H1 (cell line): ENCODE measurements at regions not wholly inside any gene's neighbourhood (a gene's known extent, or its start where the extent isn't known, plus 50 kb on each side); places are given as distances from the start of the nearest gene placed in this dataset.

Experiments
- CTCF ChIA-PET: fragments of 300-600 bp; sonication (Branson Sonifier 250); formaldehyde crosslinking; loops from one replicate; lab custom pipeline; 2021; ENCODE audit not compliant: partially characterized antibody; lab: Charles Lee
- POLR2A ChIA-PET: fragments of 300-600 bp; sonication (Branson Sonifier 250); formaldehyde crosslinking; loops from one replicate; lab custom pipeline; 2021; ENCODE audit warnings: inconsistent platforms; ENCODE audit not compliant: partially characterized antibody; lab: Charles Lee
- DNase-seq, 2 experiments: peaks; one replicate each; pipeline versions ENCODE4 v3.0.0 to v3.0.0-alpha.2; 2010 to 2022; ENCODE audit warnings: low spot score in 2 of 2, low read depth in 1 of 2, mixed read lengths in 1 of 2
- FAIRE-seq: peaks from 2 replicates; lab custom pipeline; 2011; peaks lifted over from hg19 to GRCh38; lab: Jason Lieb, UNC
- H2AFZ ChIP-seq: 2 replicates; pipeline ENCODE4 v1.8.1; 2012; ENCODE audit warnings: low read length, inconsistent platforms
- H2AK5ac ChIP-seq: 2 replicates; pipeline ENCODE4 v1.6.1; 2013; ENCODE audit warnings: low read depth, low read length
- H2BK120ac ChIP-seq: replicated peaks from 2 replicates; pipeline ENCODE3; 2013; ENCODE audit warnings: low read depth, low read length, inconsistent platforms
- H2BK12ac ChIP-seq: 2 replicates; pipeline ENCODE4 v1.6.1; 2013; ENCODE audit warnings: low read depth, low read length
- H2BK15ac ChIP-seq: 2 replicates; pipeline ENCODE4 v1.6.1; 2013; ENCODE audit warnings: low read length
- H2BK20ac ChIP-seq: 2 replicates; pipeline ENCODE4 v1.6.1; 2013; ENCODE audit warnings: low read length
- H2BK5ac ChIP-seq: 2 replicates; pipeline ENCODE4 v1.6.1; 2013; ENCODE audit warnings: low read depth, low read length
- H3K14ac ChIP-seq: 2 replicates; pipeline ENCODE4 v1.6.1; 2013; ENCODE audit warnings: inconsistent platforms; ENCODE audit not compliant: insufficient read length
- H3K18ac ChIP-seq: 2 replicates; pipeline ENCODE4 v1.6.1; 2013; ENCODE audit warnings: low read length; ENCODE audit errors: extremely low read depth
- H3K23ac ChIP-seq: 2 replicates; pipeline ENCODE4 v1.6.1; 2013; ENCODE audit warnings: inconsistent platforms; ENCODE audit not compliant: insufficient read length
- H3K23me2 ChIP-seq: 2 replicates; pipeline ENCODE4 v1.6.1; 2013; ENCODE audit warnings: low read depth, low read length
- H3K27ac ChIP-seq: 2 replicates; pipeline ENCODE4 v1.6.1; 2011; ENCODE audit warnings: low read depth, low read length, inconsistent platforms
- H3K27me3 ChIP-seq, 4 experiments: replicated peaks in 1 of 4; 1 replicate in 1 of 4; 2 replicates in 3 of 4; pipeline versions ENCODE4 v1.6.1 to v1.8.1; 2011 to 2013; ENCODE audit warnings: low read length in 3 of 4, mild to moderate bottlenecking in 3 of 4, inconsistent platforms in 2 of 4, mixed read lengths in 2 of 4, moderate library complexity in 1 of 4; ENCODE audit not compliant: control insufficient read depth in 3 of 4, insufficient read depth in 3 of 4; ENCODE audit errors: extremely low read depth in 1 of 4
- H3K36me3 ChIP-seq, 4 experiments: 2 replicates each; pipeline versions ENCODE4 v1.6.1 to v1.8.1; 2011 to 2013; ENCODE audit warnings: mild to moderate bottlenecking in 4 of 4, low read length in 3 of 4, moderate library complexity in 2 of 4, control low read depth in 1 of 4, inconsistent platforms in 1 of 4; ENCODE audit not compliant: insufficient read depth in 4 of 4, control insufficient read depth in 2 of 4
- H3K4ac ChIP-seq: replicated peaks from 2 replicates; pipeline ENCODE3; 2013; ENCODE audit warnings: low read length, low read depth, mixed read lengths, inconsistent platforms; ENCODE audit not compliant: insufficient read length
- H3K4me1 ChIP-seq, 4 experiments: replicated peaks in 1 of 4; 1 replicate in 1 of 4; 2 replicates in 3 of 4; pipeline versions ENCODE4 v1.6.1 to v1.8.1; 2011 to 2013; ENCODE audit warnings: low read length in 3 of 4, inconsistent platforms in 2 of 4, mixed read lengths in 1 of 4; ENCODE audit not compliant: insufficient read depth in 4 of 4, control insufficient read depth in 3 of 4
- H3K4me2 ChIP-seq, 2 experiments: 2 replicates each; pipeline versions ENCODE4 v1.6.1 to v1.8.1; 2011 to 2013; ENCODE audit warnings: low read depth in 2 of 2, low read length in 2 of 2, control low read depth in 1 of 2, inconsistent platforms in 1 of 2, mild to moderate bottlenecking in 1 of 2; ENCODE audit not compliant: insufficient read depth in 1 of 2
- H3K4me3 ChIP-seq, 4 experiments: fragments of 200-600, 300-600 bp in 1 of 4; sonication (generic), shearing (Covaris generic), sonication (Bioruptor Twin) in 1 of 4; 2 replicates each; pipeline versions ENCODE4 v1.5.1 to v1.8.1; 2011 to 2016; ENCODE audit warnings: low read length in 4 of 4, low read depth in 3 of 4, control low read depth in 2 of 4, inconsistent platforms in 2 of 4, mild to moderate bottlenecking in 2 of 4, mixed read lengths in 1 of 4, moderate library complexity in 1 of 4; ENCODE audit not compliant: insufficient read depth in 2 of 4; ENCODE audit errors: extremely low read depth in 1 of 4
- H3K56ac ChIP-seq: replicated peaks from 2 replicates; pipeline ENCODE3; 2013; ENCODE audit warnings: low read depth, mild to moderate bottlenecking, mixed read lengths, low read length, inconsistent platforms; ENCODE audit not compliant: insufficient read length
- H3K79me1 ChIP-seq: 2 replicates; pipeline ENCODE4 v1.6.1; 2013; ENCODE audit warnings: low read depth, low read length, control low read depth
- H3K79me2 ChIP-seq, 2 experiments: 2 replicates each; pipeline versions ENCODE4 v1.6.1 to v1.8.1; 2012 to 2013; ENCODE audit warnings: low read length in 2 of 2, mild to moderate bottlenecking in 2 of 2, inconsistent platforms in 1 of 2; ENCODE audit not compliant: insufficient read depth in 2 of 2, control insufficient read depth in 1 of 2
- H3K9ac ChIP-seq, 4 experiments: replicated peaks in 1 of 4; 1 replicate in 1 of 4; 2 replicates in 3 of 4; pipeline versions ENCODE4 v1.6.1 to v1.8.1; 2011 to 2013; ENCODE audit warnings: low read depth in 3 of 4, low read length in 3 of 4, control low read depth in 2 of 4, mild to moderate bottlenecking in 2 of 4, moderate library complexity in 2 of 4, inconsistent platforms in 1 of 4; ENCODE audit errors: extremely low read depth in 1 of 4
- H3K9me3 ChIP-seq, 2 experiments: 2 replicates each; pipeline versions ENCODE4 v1.6.1 to v1.8.1; 2012 to 2013; ENCODE audit warnings: mild to moderate bottlenecking in 2 of 2, moderate library complexity in 2 of 2, control low read depth in 1 of 2, inconsistent platforms in 1 of 2, low read depth in 1 of 2, low read length in 1 of 2, mixed read lengths in 1 of 2; ENCODE audit not compliant: insufficient read depth in 2 of 2
- H4K20me1 ChIP-seq, 2 experiments: replicated peaks in 1 of 2; 2 replicates each; pipeline versions ENCODE3 to v1.8.1; 2011 to 2013; ENCODE audit warnings: inconsistent platforms in 2 of 2, low read length in 2 of 2, mild to moderate bottlenecking in 1 of 2; ENCODE audit not compliant: insufficient read depth in 2 of 2, control insufficient read depth in 1 of 2
- H4K5ac ChIP-seq: 2 replicates; pipeline ENCODE4 v1.6.1; 2013; ENCODE audit warnings: low read length, low read depth, mixed read lengths, inconsistent platforms; ENCODE audit not compliant: insufficient read length
- H4K8ac ChIP-seq: 2 replicates; pipeline ENCODE4 v1.8.0; 2013; ENCODE audit warnings: mild to moderate bottlenecking, moderate library complexity, low read length, inconsistent platforms; ENCODE audit not compliant: insufficient read depth; ENCODE audit errors: extremely low read depth
- H4K91ac ChIP-seq: replicated peaks from 2 replicates; pipeline ENCODE3; 2013; ENCODE audit warnings: low read length, mixed read lengths, inconsistent platforms; ENCODE audit not compliant: insufficient read length
- CBX8 ChIP-seq: fragments of 300-800, 300-1000 bp; sonication (generic); IDR thresholded peaks from 2 replicates; pipeline ENCODE4 v1.7.1; 2016; ENCODE audit warnings: low read depth, low read length, borderline replicate concordance
- MAX ChIP-seq: IDR thresholded peaks from 2 replicates; pipeline ENCODE4 v1.6.1; 2012; ENCODE audit warnings: inconsistent platforms
- SAP30 ChIP-seq: fragments of 300-600 bp; sonication (generic); IDR thresholded peaks from 2 replicates; pipeline ENCODE4 v1.7.1; 2012; ENCODE audit warnings: low read length, moderate library complexity, mild to moderate bottlenecking, inconsistent platforms; ENCODE audit not compliant: insufficient read depth, insufficient replicate concordance
- SIRT6 ChIP-seq: IDR thresholded peaks from one replicate; pipeline ENCODE4 v1.7.1; 2012; ENCODE audit warnings: low read length, inconsistent platforms
- WGBS, 2 experiments: shearing (Covaris generic) in 1 of 2; methylation state at CpG; one replicate each; pipeline versions ENCODE4 v1.1.6 to v1.1.7; 2013 to 2015; ENCODE audit warnings: low lambda C conversion rate in 2 of 2, mixed read lengths in 2 of 2, inconsistent platforms in 1 of 2, low coverage in 1 of 2, missing lambda C conversion rate in 1 of 2; ENCODE audit not compliant: insufficient replicate concordance in 2 of 2, insufficient coverage in 1 of 2, insufficient read length in 1 of 2; ENCODE audit errors: extremely low coverage in 1 of 2, missing lambda C conversion rate in 1 of 2; 5-methylcytosine and 5-hydroxymethylcytosine counted together

- H3K36me3 ChIP-seq, result no peaks in the 10 kb centered on the region; a peak in 1 of 8 replicates
- WGBS, 2 experiments, result 54% methylated on average over 2 of the region's 2 CpGs; no CpG with 5 or more reads in 1 of the 2 experiments
- H3K56ac ChIP-seq, result no peak overlapping the region
- H4K5ac ChIP-seq, result no peak overlapping the region
- ChIA-PET CTCF (no interaction called here), POLR2A (no interaction called here)
- no peak overlapping the region for H4K8ac ChIP-seq
- H3K4ac ChIP-seq, result no peak overlapping the region
- no peak overlapping the region for H3K9ac ChIP-seq
- H3K23ac ChIP-seq, result no peak overlapping the region
- H3K79me2 ChIP-seq, result no peaks in the 10 kb centered on the region
- H3K14ac ChIP-seq, result no peak overlapping the region
- H2BK20ac ChIP-seq, result no peak overlapping the region
- H3K79me1 ChIP-seq, result no peaks in the 10 kb centered on the region
- H2AFZ ChIP-seq, result no peak overlapping the region
- H2BK5ac ChIP-seq, result no peak overlapping the region
- H3K9me3 ChIP-seq, result peaks cover 6 to 9% of the 10 kb centered on the region in 2 experiments; a peak in 2 of 4 replicates
- H3K23me2 ChIP-seq, result no peaks in the 10 kb centered on the region
- H4K20me1 ChIP-seq, result no peaks in the 10 kb centered on the region
- no peaks in the 10 kb centered on the region for H3K4me1 ChIP-seq
- DNase-seq, result no peak
- H3K18ac ChIP-seq, result no peak overlapping the region
- H4K91ac ChIP-seq, result no peak overlapping the region
- no peak overlapping the region for H3K27ac ChIP-seq
- H3K27me3 ChIP-seq, result no peaks in the 10 kb centered on the region
- TF ChIP-seq CBX8 (no peak), SIRT6 (no peak), SAP30 (no peak), MAX (no peak)
- TF ChIP-seq, all 59 proteins: peak for 0
- Histone ChIP-seq H3K4me3 (no peak overlapping the region), H2BK120ac (no peak overlapping the region), H2BK12ac (no peak overlapping the region), H2BK15ac (no peak overlapping the region), H3K4me2 (no peak overlapping the region), H2AK5ac (no peak overlapping the region)
- FAIRE-seq, result no peak
Measured at GRCh38 chr2:19614066-19614465, 255.6 kb upstream of the OSR1 start.
